ENCODE measurements at regions not wholly inside any gene's neighbourhood (a gene's known extent, or its start where the extent isn't known, plus 50 kb on each side); places are given as distances from the start of the nearest gene placed in this dataset.

GRCh38 chr14:22086131-22086530, 412.5 kb upstream of the OR4E1 start:
- Histone ChIP-seq H3K4me1 (no peaks in the 10 kb centered on the region), H3K27ac (no peak overlapping the region), H3K9me3 (no peaks in the 10 kb centered on the region), H3K27me3 (no peaks in the 10 kb centered on the region), H3K36me3 (no peaks in the 10 kb centered on the region), H3K4me3 (no peak overlapping the region)
- TF ChIP-seq EP300 (IDR thresholded peaks at IDR 0.05) (no peak), CTCF (IDR thresholded peaks at IDR 0.05) (no peak), POLR2A (IDR thresholded peaks at IDR 0.05) (no peak), POLR2AphosphoS5 (IDR thresholded peaks at IDR 0.05) (no peak)
- ATAC-seq (ENCODE audit: low FRiP score in 2 of 2) = no peak
- WGBS, 2 donors = 92 to 100% methylated on average over 1 of the region's 1 CpG
- DNase-seq = no peak

- Histone ChIP-seq H3K27ac (no peak overlapping the region), H3K9me3 (no peaks in the 10 kb centered on the region), H3K4me3 (no peak overlapping the region), H3K36me3 (no peaks in the 10 kb centered on the region), H3K27me3 (no peaks in the 10 kb centered on the region), H3K4me1 (no peaks in the 10 kb centered on the region)
- TF ChIP-seq POLR2A (IDR thresholded peaks at IDR 0.05) (no peak), CTCF (IDR thresholded peaks at IDR 0.05) (peak; percentile 29 to 59 (median 48))
- peak in 1 of 2 donors; percentile 76 for ATAC-seq (ENCODE audit: low FRiP score in 2 of 2)
- 48 to 50% methylated on average over 6 of the region's 6 CpGs for WGBS, 2 donors
- no peak for DNase-seq
These were observed 411.0 kb upstream of the OR4E1 start for GRCh38 chr14:22084393-22085281.

GRCh38 chr14:22081337-22081736, 407.7 kb upstream of the OR4E1 start:
- 32 to 37% methylated on average over 1 of the region's 1 CpG for WGBS, 2 donors
- no peak overlapping the region for H3K27ac ChIP-seq
- H3K9me3 ChIP-seq = no peaks in the 10 kb centered on the region
- no peaks in the 10 kb centered on the region for H3K36me3 ChIP-seq
- H3K4me3 ChIP-seq = no peak overlapping the region
- no peaks in the 10 kb centered on the region for H3K27me3 ChIP-seq
- DNase-seq (no peak), ATAC-seq (ENCODE audit: low FRiP score in 2 of 2) (no peak)
- TF ChIP-seq POLR2AphosphoS5 (IDR thresholded peaks at IDR 0.05) = no peak
- no peak for TF ChIP-seq EP300 (IDR thresholded peaks at IDR 0.05)
- TF ChIP-seq CTCF (IDR thresholded peaks at IDR 0.05) = no peak
- no peak for TF ChIP-seq POLR2A (IDR thresholded peaks at IDR 0.05)
- no peaks in the 10 kb centered on the region for H3K4me1 ChIP-seq

GRCh38 chr14:22079766-22080165, 406.1 kb upstream of the OR4E1 start:
- DNase-seq (no peak), ATAC-seq (ENCODE audit: low FRiP score in 2 of 2) (no peak)
- Histone ChIP-seq H3K36me3 (no peaks in the 10 kb centered on the region), H3K4me1 (no peaks in the 10 kb centered on the region), H3K9me3 (no peaks in the 10 kb centered on the region), H3K4me3 (no peak overlapping the region), H3K27me3 (no peaks in the 10 kb centered on the region), H3K27ac (no peak overlapping the region)
- 72 to 77% methylated on average over 1 of the region's 1 CpG for WGBS, 2 donors
- TF ChIP-seq CTCF (IDR thresholded peaks at IDR 0.05) = no peak
- no peak for TF ChIP-seq POLR2AphosphoS5 (IDR thresholded peaks at IDR 0.05)
- no peak for TF ChIP-seq POLR2A (IDR thresholded peaks at IDR 0.05)
- TF ChIP-seq EP300 (IDR thresholded peaks at IDR 0.05) = no peak

GRCh38 chr14:22073801-22074200, 400.2 kb upstream of the OR4E1 start:
- Histone ChIP-seq H3K4me3 (no peak overlapping the region), H3K27me3 (no peaks in the 10 kb centered on the region), H3K27ac (no peak overlapping the region), H3K4me1 (peaks cover 0 to 10% (median 6%) of the 10 kb centered on the region in 4 donors), H3K36me3 (no peaks in the 10 kb centered on the region), H3K9me3 (no peaks in the 10 kb centered on the region)
- TF ChIP-seq POLR2AphosphoS5 (IDR thresholded peaks at IDR 0.05) = no peak
- TF ChIP-seq CTCF (IDR thresholded peaks at IDR 0.05) = no peak
- TF ChIP-seq EP300 (IDR thresholded peaks at IDR 0.05) = no peak
- ATAC-seq (ENCODE audit: low FRiP score in 2 of 2) (no peak), DNase-seq (no peak)

Measured in upper lobe of left lung (tissue), 6 donors.